HepG2 (cell line): ENCODE measurements at regions not wholly inside any gene's neighbourhood (a gene's known extent, or its start where the extent isn't known, plus 50 kb on each side); places are given as distances from the start of the nearest gene placed in this dataset.

Experiments
- DR1 ChIP-seq: sonication (generic); formaldehyde crosslinking; IDR thresholded peaks from 2 replicates; pipeline ENCODE4 v1.8.0; 2021; ENCODE audit warnings: mild to moderate bottlenecking, missing genetic modification reagents, inconsistent platforms
- FOXA1 ChIP-seq, 2 experiments: fragments of 450-650 bp in 1 of 2; sonication (generic) in 1 of 2; formaldehyde crosslinking in 1 of 2; IDR thresholded peaks; 2 replicates each; pipeline versions ENCODE4 v1.4.0 to v1.6.1; 2016 to 2020; ENCODE audit warnings: missing genetic modification reagents in 1 of 2
- MAX ChIP-seq: IDR thresholded peaks from 2 replicates; pipeline ENCODE4 v1.6.1; 2012; ENCODE audit warnings: inconsistent platforms
- MLX ChIP-seq: IDR thresholded peaks from 2 replicates; pipeline ENCODE4 v1.6.1; 2016
- RBM39 ChIP-seq: fragments of 200-400 bp; formaldehyde crosslinking; IDR thresholded peaks from one replicate; pipeline ENCODE4 v1.6.1; 2018; ENCODE audit warnings: antibody characterized with exemption, mild to moderate bottlenecking, low read depth, low read length; ENCODE audit not compliant: poor library complexity, severe bottlenecking
- SP1 ChIP-seq, 2 experiments: fragments of 450-650 bp in 1 of 2; sonication (generic) in 1 of 2; formaldehyde crosslinking in 1 of 2; IDR thresholded peaks; 2 replicates each; pipeline versions ENCODE4 v1.4.0 to v1.6.1; 2016 to 2020; ENCODE audit warnings: missing genetic modification reagents in 1 of 2
- TF ChIP-seq, protein P1 (sequence below): sonication (generic); formaldehyde crosslinking; IDR thresholded peaks from 2 replicates; pipeline ENCODE4 v1.5.0; 2020; ENCODE audit warnings: mild to moderate bottlenecking, missing genetic modification reagents, moderate library complexity
- TF ChIP-seq, protein P2 (sequence below): sonication (generic); formaldehyde crosslinking; IDR thresholded peaks from 2 replicates; pipeline ENCODE4 v1.4.0; 2020; ENCODE audit warnings: missing genetic modification reagents, mild to moderate bottlenecking, borderline replicate concordance
- TF ChIP-seq, protein P3 (sequence below): sonication (generic); formaldehyde crosslinking; IDR thresholded peaks from 2 replicates; pipeline ENCODE4 v1.5.0; 2020; ENCODE audit warnings: missing genetic modification reagents
- TF ChIP-seq, protein P4 (sequence below): IDR thresholded peaks from 2 replicates; pipeline ENCODE4 v1.6.1; 2016; ENCODE audit warnings: low read depth

GRCh38 chr2:180143633-180144337 lies 136.7 kb upstream of the CWC22 start:
- TF ChIP-seq, protein P1, sequence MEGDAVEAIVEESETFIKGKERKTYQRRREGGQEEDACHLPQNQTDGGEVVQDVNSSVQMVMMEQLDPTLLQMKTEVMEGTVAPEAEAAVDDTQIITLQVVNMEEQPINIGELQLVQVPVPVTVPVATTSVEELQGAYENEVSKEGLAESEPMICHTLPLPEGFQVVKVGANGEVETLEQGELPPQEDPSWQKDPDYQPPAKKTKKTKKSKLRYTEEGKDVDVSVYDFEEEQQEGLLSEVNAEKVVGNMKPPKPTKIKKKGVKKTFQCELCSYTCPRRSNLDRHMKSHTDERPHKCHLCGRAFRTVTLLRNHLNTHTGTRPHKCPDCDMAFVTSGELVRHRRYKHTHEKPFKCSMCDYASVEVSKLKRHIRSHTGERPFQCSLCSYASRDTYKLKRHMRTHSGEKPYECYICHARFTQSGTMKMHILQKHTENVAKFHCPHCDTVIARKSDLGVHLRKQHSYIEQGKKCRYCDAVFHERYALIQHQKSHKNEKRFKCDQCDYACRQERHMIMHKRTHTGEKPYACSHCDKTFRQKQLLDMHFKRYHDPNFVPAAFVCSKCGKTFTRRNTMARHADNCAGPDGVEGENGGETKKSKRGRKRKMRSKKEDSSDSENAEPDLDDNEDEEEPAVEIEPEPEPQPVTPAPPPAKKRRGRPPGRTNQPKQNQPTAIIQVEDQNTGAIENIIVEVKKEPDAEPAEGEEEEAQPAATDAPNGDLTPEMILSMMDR: no peak
- no peak for TF ChIP-seq RBM39
- no peak for TF ChIP-seq SP1 (IDR thresholded peaks at IDR 0.05)
- no peak for TF ChIP-seq SP1 (CRISPR knock-in tag; IDR thresholded peaks at IDR 0.05)
- TF ChIP-seq FOXA1 (IDR thresholded peaks at IDR 0.05): no peak
- TF ChIP-seq FOXA1 (CRISPR knock-in tag; IDR thresholded peaks at IDR 0.05): no peak
- TF ChIP-seq, protein P2, sequence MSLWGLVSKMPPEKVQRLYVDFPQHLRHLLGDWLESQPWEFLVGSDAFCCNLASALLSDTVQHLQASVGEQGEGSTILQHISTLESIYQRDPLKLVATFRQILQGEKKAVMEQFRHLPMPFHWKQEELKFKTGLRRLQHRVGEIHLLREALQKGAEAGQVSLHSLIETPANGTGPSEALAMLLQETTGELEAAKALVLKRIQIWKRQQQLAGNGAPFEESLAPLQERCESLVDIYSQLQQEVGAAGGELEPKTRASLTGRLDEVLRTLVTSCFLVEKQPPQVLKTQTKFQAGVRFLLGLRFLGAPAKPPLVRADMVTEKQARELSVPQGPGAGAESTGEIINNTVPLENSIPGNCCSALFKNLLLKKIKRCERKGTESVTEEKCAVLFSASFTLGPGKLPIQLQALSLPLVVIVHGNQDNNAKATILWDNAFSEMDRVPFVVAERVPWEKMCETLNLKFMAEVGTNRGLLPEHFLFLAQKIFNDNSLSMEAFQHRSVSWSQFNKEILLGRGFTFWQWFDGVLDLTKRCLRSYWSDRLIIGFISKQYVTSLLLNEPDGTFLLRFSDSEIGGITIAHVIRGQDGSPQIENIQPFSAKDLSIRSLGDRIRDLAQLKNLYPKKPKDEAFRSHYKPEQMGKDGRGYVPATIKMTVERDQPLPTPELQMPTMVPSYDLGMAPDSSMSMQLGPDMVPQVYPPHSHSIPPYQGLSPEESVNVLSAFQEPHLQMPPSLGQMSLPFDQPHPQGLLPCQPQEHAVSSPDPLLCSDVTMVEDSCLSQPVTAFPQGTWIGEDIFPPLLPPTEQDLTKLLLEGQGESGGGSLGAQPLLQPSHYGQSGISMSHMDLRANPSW (CRISPR knock-in tag): no peak
- TF ChIP-seq, protein P3, sequence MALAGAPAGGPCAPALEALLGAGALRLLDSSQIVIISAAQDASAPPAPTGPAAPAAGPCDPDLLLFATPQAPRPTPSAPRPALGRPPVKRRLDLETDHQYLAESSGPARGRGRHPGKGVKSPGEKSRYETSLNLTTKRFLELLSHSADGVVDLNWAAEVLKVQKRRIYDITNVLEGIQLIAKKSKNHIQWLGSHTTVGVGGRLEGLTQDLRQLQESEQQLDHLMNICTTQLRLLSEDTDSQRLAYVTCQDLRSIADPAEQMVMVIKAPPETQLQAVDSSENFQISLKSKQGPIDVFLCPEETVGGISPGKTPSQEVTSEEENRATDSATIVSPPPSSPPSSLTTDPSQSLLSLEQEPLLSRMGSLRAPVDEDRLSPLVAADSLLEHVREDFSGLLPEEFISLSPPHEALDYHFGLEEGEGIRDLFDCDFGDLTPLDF: no peak
- TF ChIP-seq DR1 (CRISPR knock-in tag): no peak
- no peak for TF ChIP-seq MLX (CRISPR knock-in tag)
- no peak for TF ChIP-seq MAX
- TF ChIP-seq, protein P4, sequence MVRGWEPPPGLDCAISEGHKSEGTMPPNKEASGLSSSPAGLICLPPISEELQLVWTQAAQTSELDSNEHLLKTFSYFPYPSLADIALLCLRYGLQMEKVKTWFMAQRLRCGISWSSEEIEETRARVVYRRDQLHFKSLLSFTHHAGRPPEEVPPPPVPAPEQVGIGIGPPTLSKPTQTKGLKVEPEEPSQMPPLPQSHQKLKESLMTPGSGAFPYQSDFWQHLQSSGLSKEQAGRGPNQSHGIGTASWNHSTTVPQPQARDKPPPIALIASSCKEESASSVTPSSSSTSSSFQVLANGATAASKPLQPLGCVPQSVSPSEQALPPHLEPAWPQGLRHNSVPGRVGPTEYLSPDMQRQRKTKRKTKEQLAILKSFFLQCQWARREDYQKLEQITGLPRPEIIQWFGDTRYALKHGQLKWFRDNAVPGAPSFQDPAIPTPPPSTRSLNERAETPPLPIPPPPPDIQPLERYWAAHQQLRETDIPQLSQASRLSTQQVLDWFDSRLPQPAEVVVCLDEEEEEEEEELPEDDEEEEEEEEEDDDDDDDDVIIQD (CRISPR knock-in tag): no peak
